ENCODE measurements at regions not wholly inside any gene's neighbourhood (a gene's known extent, or its start where the extent isn't known, plus 50 kb on each side); places are given as distances from the start of the nearest gene placed in this dataset.

DNA sequence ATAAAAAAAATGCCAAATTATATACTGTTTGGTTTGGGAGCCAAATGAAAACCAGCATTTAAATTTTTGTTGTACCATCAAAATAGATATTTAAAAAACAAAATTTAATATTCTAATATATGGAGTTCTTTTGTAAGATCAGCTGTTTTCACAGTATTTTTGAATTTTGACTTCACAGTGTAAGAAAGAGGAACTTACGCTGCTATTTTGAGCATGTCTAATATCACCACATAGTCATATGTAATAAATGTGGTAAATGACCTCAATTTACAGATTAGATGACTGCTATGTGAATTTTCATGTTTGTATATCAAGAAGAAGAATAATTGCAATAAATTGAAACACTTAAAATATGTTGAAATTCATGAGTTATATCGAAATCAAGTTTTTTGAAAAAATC, 189.6 kb downstream of the ARRDC4 start:
- 70 to 71% methylated on average over 2 of the region's 2 CpGs for WGBS, 2 donors (ENCODE audit: low coverage in 1 of 2)
- Histone ChIP-seq H3K27me3 (no peaks in the 10 kb centered on the region), H3K9me3 (no peaks in the 10 kb centered on the region), H3K27ac (no peak overlapping the region), H3K4me3 (no peak overlapping the region), H3K4me1 (no peaks in the 10 kb centered on the region), H3K36me3 (no peaks in the 10 kb centered on the region)
- in situ Hi-C loops (cut with MboI; ENCODE audit: low pct_ligation_motif_present in 1 of 4, low pct_unique_long_range_greater_than_20kb in 1 of 4, low sequenced_read_pairs in 3 of 4), result no loop called here
- no peak for DNase-seq
- TF ChIP-seq, protein P1, sequence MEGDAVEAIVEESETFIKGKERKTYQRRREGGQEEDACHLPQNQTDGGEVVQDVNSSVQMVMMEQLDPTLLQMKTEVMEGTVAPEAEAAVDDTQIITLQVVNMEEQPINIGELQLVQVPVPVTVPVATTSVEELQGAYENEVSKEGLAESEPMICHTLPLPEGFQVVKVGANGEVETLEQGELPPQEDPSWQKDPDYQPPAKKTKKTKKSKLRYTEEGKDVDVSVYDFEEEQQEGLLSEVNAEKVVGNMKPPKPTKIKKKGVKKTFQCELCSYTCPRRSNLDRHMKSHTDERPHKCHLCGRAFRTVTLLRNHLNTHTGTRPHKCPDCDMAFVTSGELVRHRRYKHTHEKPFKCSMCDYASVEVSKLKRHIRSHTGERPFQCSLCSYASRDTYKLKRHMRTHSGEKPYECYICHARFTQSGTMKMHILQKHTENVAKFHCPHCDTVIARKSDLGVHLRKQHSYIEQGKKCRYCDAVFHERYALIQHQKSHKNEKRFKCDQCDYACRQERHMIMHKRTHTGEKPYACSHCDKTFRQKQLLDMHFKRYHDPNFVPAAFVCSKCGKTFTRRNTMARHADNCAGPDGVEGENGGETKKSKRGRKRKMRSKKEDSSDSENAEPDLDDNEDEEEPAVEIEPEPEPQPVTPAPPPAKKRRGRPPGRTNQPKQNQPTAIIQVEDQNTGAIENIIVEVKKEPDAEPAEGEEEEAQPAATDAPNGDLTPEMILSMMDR (IDR thresholded peaks at IDR 0.05), result no peak
- no peak for TF ChIP-seq POLR2A (IDR thresholded peaks at IDR 0.05)
- no peak for TF ChIP-seq EP300 (IDR thresholded peaks at IDR 0.05; ENCODE audit: low read depth)
- TF ChIP-seq POLR2AphosphoS5 (IDR thresholded peaks at IDR 0.05), result no peak
- intact Hi-C loops (cut with DNase I; ENCODE audit: low total_unique reads), result no loop called here

DNA sequence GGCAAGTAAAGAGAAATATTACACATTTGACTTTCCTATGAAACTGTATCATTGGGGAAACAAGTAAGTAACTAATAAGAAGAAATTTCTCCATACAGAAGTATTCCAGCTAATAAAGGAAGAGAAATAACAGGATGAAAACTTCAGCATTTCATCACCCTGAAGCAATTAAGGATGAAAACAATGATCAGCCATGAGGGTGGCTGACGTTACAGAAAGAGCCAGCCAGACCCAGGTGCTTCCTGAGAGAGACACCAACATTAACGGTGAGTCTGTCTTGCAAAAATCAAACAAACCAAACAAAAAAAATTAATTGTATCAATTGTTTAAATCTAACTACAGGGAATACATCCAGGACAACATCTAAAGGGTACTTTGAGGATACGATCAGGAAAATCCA, 190.0 kb downstream of the ARRDC4 start:
- 40 to 58% methylated on average over 3 of the region's 3 CpGs for WGBS, 2 donors (ENCODE audit: low coverage in 1 of 2)
- no peaks in the 10 kb centered on the region for H3K27me3 ChIP-seq
- no peak for DNase-seq
- intact Hi-C loops (cut with DNase I; ENCODE audit: low total_unique reads), result no loop called here
- H3K36me3 ChIP-seq, result no peaks in the 10 kb centered on the region
- in situ Hi-C loops (cut with MboI; ENCODE audit: low pct_ligation_motif_present in 1 of 4, low pct_unique_long_range_greater_than_20kb in 1 of 4, low sequenced_read_pairs in 3 of 4), result no loop called here
- H3K4me1 ChIP-seq, result no peaks in the 10 kb centered on the region
- no peak overlapping the region for H3K27ac ChIP-seq
- no peaks in the 10 kb centered on the region for H3K9me3 ChIP-seq
- no peak for TF ChIP-seq POLR2A (IDR thresholded peaks at IDR 0.05)
- TF ChIP-seq POLR2AphosphoS5 (IDR thresholded peaks at IDR 0.05), result no peak
- H3K4me3 ChIP-seq, result no peak overlapping the region

DNA sequence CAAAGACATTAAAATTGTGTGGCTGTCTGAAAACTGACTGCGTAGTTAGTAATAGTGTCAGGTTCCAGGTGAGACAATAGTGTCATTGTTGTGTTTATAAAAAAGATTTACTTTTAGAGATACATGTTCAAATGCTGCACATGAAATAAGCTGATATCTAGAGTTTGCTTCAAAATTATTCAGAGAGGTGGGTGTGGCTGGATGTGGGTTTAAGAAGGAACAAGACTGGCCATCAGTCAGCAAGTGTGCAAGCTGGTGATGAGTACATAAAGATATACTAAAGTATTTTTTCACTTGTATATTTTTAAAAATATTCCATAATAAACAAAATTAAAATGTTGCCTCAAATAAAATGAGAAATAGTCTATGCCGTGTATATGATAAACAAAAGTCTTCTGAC, 190.6 kb downstream of the ARRDC4 start:
- no peak for DNase-seq
- in situ Hi-C loops (cut with MboI; ENCODE audit: low pct_ligation_motif_present in 1 of 4, low pct_unique_long_range_greater_than_20kb in 1 of 4, low sequenced_read_pairs in 3 of 4) (no loop called here), intact Hi-C loops (cut with DNase I; ENCODE audit: low total_unique reads) (no loop called here)
- H3K27ac ChIP-seq, result no peak overlapping the region
- TF ChIP-seq, protein P1 (IDR thresholded peaks at IDR 0.05), result no peak
- TF ChIP-seq EP300 (IDR thresholded peaks at IDR 0.05; ENCODE audit: low read depth) (no peak), POLR2A (IDR thresholded peaks at IDR 0.05) (no peak)
- H3K4me3 ChIP-seq, result no peak overlapping the region
- H3K4me1 ChIP-seq, result no peaks in the 10 kb centered on the region
- no peaks in the 10 kb centered on the region for H3K9me3 ChIP-seq
- 69 to 84% methylated on average over 2 of the region's 2 CpGs for WGBS, 2 donors (ENCODE audit: low coverage in 1 of 2)
- no peaks in the 10 kb centered on the region for H3K36me3 ChIP-seq
- no peaks in the 10 kb centered on the region for H3K27me3 ChIP-seq

DNA sequence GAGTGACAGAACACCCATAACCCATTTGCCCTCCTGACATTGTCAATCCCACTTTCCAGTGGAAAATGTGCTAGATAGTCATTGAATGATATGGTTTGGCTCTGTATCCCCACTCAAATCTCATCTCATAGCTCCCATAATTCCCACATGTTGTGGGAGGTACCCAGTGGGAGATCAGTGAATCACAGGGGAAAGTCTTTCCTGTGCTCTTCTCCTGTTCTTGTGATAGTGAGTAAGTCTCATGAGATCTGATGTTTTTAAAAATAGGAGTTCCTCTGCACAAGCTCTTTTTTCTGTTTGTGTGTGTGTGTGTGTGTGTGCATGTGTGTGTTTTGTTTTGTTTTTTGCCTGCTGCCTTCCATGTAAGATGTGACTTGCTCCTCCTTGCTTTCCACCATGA, 191.7 kb downstream of the ARRDC4 start:
- DNase-seq, result no peak
- in situ Hi-C loops (cut with MboI; ENCODE audit: low pct_ligation_motif_present in 1 of 4, low pct_unique_long_range_greater_than_20kb in 1 of 4, low sequenced_read_pairs in 3 of 4), result no loop called here
- Histone ChIP-seq H3K4me3 (no peak overlapping the region), H3K36me3 (no peaks in the 10 kb centered on the region), H3K27me3 (no peaks in the 10 kb centered on the region), H3K4me1 (no peaks in the 10 kb centered on the region), H3K9me3 (no peaks in the 10 kb centered on the region), H3K27ac (no peak overlapping the region)
- intact Hi-C loops (cut with DNase I; ENCODE audit: low total_unique reads), result no loop called here
- TF ChIP-seq, protein P1 (IDR thresholded peaks at IDR 0.05), result no peak
- TF ChIP-seq EP300 (IDR thresholded peaks at IDR 0.05; ENCODE audit: low read depth) (no peak), POLR2A (IDR thresholded peaks at IDR 0.05) (no peak), POLR2AphosphoS5 (IDR thresholded peaks at IDR 0.05) (no peak)

DNA sequence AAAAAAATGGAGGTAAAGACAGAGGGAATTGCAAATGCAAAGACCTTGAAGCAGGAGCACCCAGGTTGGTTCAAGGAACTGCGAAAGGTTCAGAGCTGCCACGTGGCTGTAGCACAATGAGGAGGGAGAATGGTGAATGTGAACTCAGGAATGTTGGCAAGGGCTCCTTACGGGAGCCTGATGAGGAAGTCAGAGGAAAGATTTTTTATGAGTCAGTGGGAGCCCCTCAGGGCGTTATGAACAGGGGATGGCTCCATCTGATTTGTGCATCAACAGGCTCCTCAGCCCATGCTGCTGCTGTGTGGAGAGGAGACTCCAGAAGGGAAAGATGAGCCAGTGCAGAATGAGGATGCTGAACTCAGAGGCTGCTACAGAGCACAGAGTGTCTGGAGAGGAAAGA, 194.4 kb downstream of the ARRDC4 start:
- Histone ChIP-seq H3K27me3 (no peaks in the 10 kb centered on the region), H3K9me3 (no peaks in the 10 kb centered on the region), H3K4me1 (no peaks in the 10 kb centered on the region), H3K4me3 (no peak overlapping the region), H3K27ac (no peak overlapping the region), H3K36me3 (no peaks in the 10 kb centered on the region)
- in situ Hi-C loops (cut with MboI; ENCODE audit: low pct_ligation_motif_present in 1 of 4, low pct_unique_long_range_greater_than_20kb in 1 of 4, low sequenced_read_pairs in 3 of 4) (no loop called here), intact Hi-C loops (cut with DNase I; ENCODE audit: low total_unique reads) (no loop called here)
- no peak for DNase-seq
- WGBS, 2 donors (ENCODE audit: low coverage in 1 of 2), result 39 to 45% methylated on average over 4 of the region's 4 CpGs
- no peak for TF ChIP-seq POLR2AphosphoS5 (IDR thresholded peaks at IDR 0.05)
- no peak for TF ChIP-seq EP300 (IDR thresholded peaks at IDR 0.05; ENCODE audit: low read depth)
- TF ChIP-seq POLR2A (IDR thresholded peaks at IDR 0.05), result no peak
- TF ChIP-seq, protein P1 (IDR thresholded peaks at IDR 0.05), result no peak
